ENCODE measurements at regions not wholly inside any gene's neighbourhood (a gene's known extent, or its start where the extent isn't known, plus 50 kb on each side); places are given as distances from the start of the nearest gene placed in this dataset.
A peak's percentile ranks its signal among the peaks of the same experiment; 100 is the strongest.

DNA sequence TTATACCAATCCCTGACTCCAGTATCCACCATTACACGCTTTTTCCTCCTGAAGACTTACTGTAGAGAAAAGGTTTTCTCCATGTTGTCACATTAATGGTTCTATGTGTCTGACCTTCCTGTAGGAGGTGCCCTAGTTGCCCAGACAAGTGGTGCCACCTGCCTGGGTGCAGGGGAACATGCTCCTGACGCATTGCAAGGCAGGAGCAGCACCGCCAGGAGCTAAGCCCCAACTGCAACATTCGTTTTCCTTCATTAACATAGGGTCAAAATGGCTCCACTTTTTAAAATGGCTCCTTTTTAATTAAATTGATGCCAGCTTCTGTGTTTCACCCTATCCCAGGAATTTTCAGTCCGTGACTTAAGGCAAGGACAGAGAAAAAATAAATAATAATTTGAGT, 220.1 kb upstream of the SAMSN1 start:
- Histone ChIP-seq H3K27me3 (no peaks in the 10 kb centered on the region), H3K9me3 (no peaks in the 10 kb centered on the region), H3K4me1 (peaks cover 0 to 9% (median 0%) of the 10 kb centered on the region in 4 donors), H3K36me3 (no peaks in the 10 kb centered on the region), H3K4me3 (no peak overlapping the region), H3K27ac (no peak overlapping the region)
- in situ Hi-C loops (cut with MboI; ENCODE audit: low pct_ligation_motif_present in 1 of 4, low pct_unique_long_range_greater_than_20kb in 1 of 4, low sequenced_read_pairs in 3 of 4) (loop anchor here in 1 of 4 donors (25.0 kb wide), 1 partner anchor 329 kb away; no protein-coding TSS in a partner anchor), intact Hi-C loops (cut with DNase I; ENCODE audit: low total_unique reads) (no loop called here)
- no peak for TF ChIP-seq POLR2A (IDR thresholded peaks at IDR 0.05)
- TF ChIP-seq CTCF (IDR thresholded peaks at IDR 0.05) = no peak
- no peak for TF ChIP-seq EP300 (IDR thresholded peaks at IDR 0.05; ENCODE audit: low read depth)
- TF ChIP-seq POLR2AphosphoS5 (IDR thresholded peaks at IDR 0.05) = no peak
- no peak for DNase-seq
- 94 to 95% methylated on average over 5 of the region's 5 CpGs for WGBS, 2 donors (ENCODE audit: low coverage in 1 of 2)

DNA sequence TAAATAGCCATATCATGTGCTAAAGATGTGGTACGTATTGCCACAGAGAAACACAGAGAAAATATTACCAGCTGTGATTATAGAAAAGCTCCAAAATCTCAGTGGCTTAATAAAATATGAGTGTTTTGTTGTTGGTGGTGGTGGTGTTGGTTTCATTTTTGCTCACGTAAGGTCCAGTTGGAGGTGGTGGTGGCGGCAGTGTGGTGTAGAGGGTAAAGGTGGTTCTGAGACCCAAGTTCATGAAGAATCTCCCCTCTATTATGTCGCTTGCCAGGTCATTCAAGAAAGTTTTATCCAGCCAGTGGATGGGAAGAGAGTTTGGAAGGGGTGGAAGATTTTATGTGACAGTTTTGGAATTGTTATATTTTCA, 217.6 kb upstream of the SAMSN1 start:
- Histone ChIP-seq H3K36me3 (no peaks in the 10 kb centered on the region), H3K27ac (peak overlapping the region; percentile 59 to 74 (median 64)), H3K4me1 (peaks cover 0 to 9% (median 0%) of the 10 kb centered on the region in 4 donors), H3K27me3 (no peaks in the 10 kb centered on the region), H3K4me3 (no peak overlapping the region), H3K9me3 (no peaks in the 10 kb centered on the region)
- DNase-seq = no peak
- 68 to 76% methylated on average over 4 of the region's 4 CpGs for WGBS, 2 donors (ENCODE audit: low coverage in 1 of 2)
- intact Hi-C loops (cut with DNase I; ENCODE audit: low total_unique reads) (no loop called here), in situ Hi-C loops (cut with MboI; ENCODE audit: low pct_ligation_motif_present in 1 of 4, low pct_unique_long_range_greater_than_20kb in 1 of 4, low sequenced_read_pairs in 3 of 4) (loop anchor here in 1 of 4 donors (25.0 kb wide), 1 partner anchor 326 kb away; no protein-coding TSS in a partner anchor)
- TF ChIP-seq EP300 (IDR thresholded peaks at IDR 0.05; ENCODE audit: low read depth) (no peak), CTCF (IDR thresholded peaks at IDR 0.05) (no peak), POLR2AphosphoS5 (IDR thresholded peaks at IDR 0.05) (no peak), POLR2A (IDR thresholded peaks at IDR 0.05) (no peak)

- Histone ChIP-seq H3K27me3 (no peaks in the 10 kb centered on the region), H3K36me3 (no peaks in the 10 kb centered on the region), H3K9me3 (no peaks in the 10 kb centered on the region), H3K27ac (peak overlapping the region; percentile 59 to 74 (median 64)), H3K4me3 (peak overlapping the region in 1 of 4 donors; percentile 15), H3K4me1 (peaks cover 0 to 9% (median 0%) of the 10 kb centered on the region in 4 donors)
- DNase-seq = no peak
- WGBS, 2 donors (ENCODE audit: low coverage in 1 of 2) = 27 to 33% methylated on average over 4 of the region's 4 CpGs
- intact Hi-C loops (cut with DNase I; ENCODE audit: low total_unique reads) (no loop called here), in situ Hi-C loops (cut with MboI; ENCODE audit: low pct_ligation_motif_present in 1 of 4, low pct_unique_long_range_greater_than_20kb in 1 of 4, low sequenced_read_pairs in 3 of 4) (loop anchor here in 1 of 4 donors (25.0 kb wide), 1 partner anchor 326 kb away; no protein-coding TSS in a partner anchor)
- peak in 2 of 3 donors; percentile 11 to 28 for TF ChIP-seq POLR2AphosphoS5 (IDR thresholded peaks at IDR 0.05)
- TF ChIP-seq POLR2A (IDR thresholded peaks at IDR 0.05) = peak; percentile 40
- TF ChIP-seq EP300 (IDR thresholded peaks at IDR 0.05; ENCODE audit: low read depth) = no peak
- TF ChIP-seq CTCF (IDR thresholded peaks at IDR 0.05) = no peak
Observed at GRCh38 chr21:14762734-14763694, 216.9 kb upstream of the SAMSN1 start.

DNA sequence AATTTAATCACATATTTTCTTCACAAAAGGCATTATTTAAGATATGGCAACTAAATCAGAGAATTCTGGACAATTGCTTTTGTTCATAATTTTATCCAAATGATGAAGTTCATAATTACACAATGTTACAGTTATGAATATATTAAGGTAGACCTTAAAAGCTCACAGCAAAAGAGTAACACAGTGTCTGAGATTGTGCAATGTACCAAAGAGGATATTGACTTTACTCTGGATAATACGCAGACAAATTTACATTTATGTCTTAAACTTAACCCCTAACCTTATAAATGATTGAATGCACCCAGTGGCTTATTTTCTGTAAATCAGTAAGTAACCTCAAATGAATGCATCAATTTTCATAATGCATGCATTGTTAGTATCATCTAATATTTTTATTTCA, 216.2 kb upstream of the SAMSN1 start:
- 52 to 71% methylated on average over 1 of the region's 1 CpG for WGBS, 2 donors (ENCODE audit: low coverage in 1 of 2)
- peak overlapping the region in 1 of 4 donors; percentile 15 for H3K4me3 ChIP-seq

More for the DNA sequence above, 216.2 kb upstream of the SAMSN1 start:
- Histone ChIP-seq H3K27ac (peak overlapping the region; percentile 59 to 74 (median 64)), H3K9me3 (no peaks in the 10 kb centered on the region), H3K27me3 (no peaks in the 10 kb centered on the region), H3K36me3 (no peaks in the 10 kb centered on the region), H3K4me1 (peaks cover 0 to 9% (median 0%) of the 10 kb centered on the region in 4 donors)
- in situ Hi-C loops (cut with MboI; ENCODE audit: low pct_ligation_motif_present in 1 of 4, low pct_unique_long_range_greater_than_20kb in 1 of 4, low sequenced_read_pairs in 3 of 4) = loop anchor here in 1 of 4 donors (25.0 kb wide), 1 partner anchor 325 kb away; no protein-coding TSS in a partner anchor
- DNase-seq = no peak
- TF ChIP-seq EP300 (IDR thresholded peaks at IDR 0.05; ENCODE audit: low read depth) = no peak
- no peak for TF ChIP-seq POLR2A (IDR thresholded peaks at IDR 0.05)
- no peak for TF ChIP-seq POLR2AphosphoS5 (IDR thresholded peaks at IDR 0.05)
- no peak for TF ChIP-seq CTCF (IDR thresholded peaks at IDR 0.05)
- intact Hi-C loops (cut with DNase I; ENCODE audit: low total_unique reads) = no loop called here
